ENCODE measurements at regions not wholly inside any gene's neighbourhood (a gene's known extent, or its start where the extent isn't known, plus 50 kb on each side); places are given as distances from the start of the nearest gene placed in this dataset.

GRCh38 chr13:85632526-85633195, 166.6 kb downstream of the SLITRK6 start:
- TF ChIP-seq CTCF (IDR thresholded peaks at IDR 0.05), result no peak

GRCh38 chr13:85631801-85632200, 167.4 kb downstream of the SLITRK6 start:
- no peak for TF ChIP-seq CTCF (IDR thresholded peaks at IDR 0.05)

- no peak for TF ChIP-seq CTCF (IDR thresholded peaks at IDR 0.05)
These were observed 172.6 kb downstream of the SLITRK6 start for GRCh38 chr13:85626603-85627002.

- TF ChIP-seq CTCF (IDR thresholded peaks at IDR 0.05), result no peak
These were observed 179.9 kb downstream of the SLITRK6 start for GRCh38 chr13:85619321-85619720.

- TF ChIP-seq CTCF (IDR thresholded peaks at IDR 0.05), result no peak
These were observed 180.7 kb downstream of the SLITRK6 start for GRCh38 chr13:85618521-85618920.

- no peak for TF ChIP-seq CTCF (IDR thresholded peaks at IDR 0.05)
These were observed 182.9 kb downstream of the SLITRK6 start for GRCh38 chr13:85616275-85616674.

- TF ChIP-seq CTCF (IDR thresholded peaks at IDR 0.05), result no peak
These were observed 184.2 kb downstream of the SLITRK6 start for GRCh38 chr13:85615031-85615430.

- TF ChIP-seq CTCF (IDR thresholded peaks at IDR 0.05), result no peak
These were observed 189.2 kb downstream of the SLITRK6 start for GRCh38 chr13:85610024-85610423.

All from LNCAP (cell line).